DMS53 treated with DMSO at 0.1 percent for 48 hours (cell line): ENCODE measurements at regions not wholly inside any gene's neighbourhood (a gene's known extent, or its start where the extent isn't known, plus 50 kb on each side); places are given as distances from the start of the nearest gene placed in this dataset.

Experiments used
- DNase-seq: peaks from one replicate; lab custom pipeline; 2025; ENCODE audit not compliant: unreplicated experiment; lab: John Stamatoyannopoulos, UW

GRCh38 chr3:193754719-193755118 lies 161.7 kb downstream of the OPA1 start:
- no peak for DNase-seq

GRCh38 chr3:193756536-193756935 lies 163.5 kb downstream of the OPA1 start:
- no peak for DNase-seq

GRCh38 chr3:193757457-193757856 lies 164.4 kb downstream of the OPA1 start:
- DNase-seq, result no peak

GRCh38 chr3:193761969-193762368 lies 169.0 kb downstream of the OPA1 start:
- DNase-seq, result no peak

DNA sequence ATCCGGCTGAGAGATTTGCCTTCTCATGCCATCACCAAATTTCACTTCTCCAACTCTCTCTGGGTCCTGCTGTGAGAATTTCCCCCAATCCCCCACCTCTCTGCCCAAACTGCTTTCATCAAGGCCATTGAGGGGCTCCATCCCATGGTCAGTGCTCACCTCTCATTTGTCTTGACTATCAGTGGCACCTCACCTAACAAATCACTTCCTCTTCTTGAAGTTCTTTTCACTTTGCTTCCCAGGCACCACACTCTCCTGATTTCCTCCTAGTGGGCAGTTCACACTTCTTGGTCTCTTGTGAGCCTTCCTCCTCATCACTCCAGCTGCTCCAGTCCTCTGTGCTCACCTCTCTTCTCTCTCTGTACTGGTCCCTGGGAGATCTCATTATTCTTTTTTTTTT lies 169.6 kb downstream of the OPA1 start:
- DNase-seq, result no peak

- no peak for DNase-seq
These were observed 172.0 kb downstream of the OPA1 start for GRCh38 chr3:193764959-193765358.

GRCh38 chr3:193767353-193768069 lies 174.5 kb downstream of the OPA1 start:
- no peak for DNase-seq

- DNase-seq, result no peak
These were observed 175.0 kb downstream of the OPA1 start for GRCh38 chr3:193768070-193768394.

- DNase-seq, result no peak
These were observed 176.4 kb downstream of the OPA1 start for GRCh38 chr3:193769437-193769836.

DNA sequence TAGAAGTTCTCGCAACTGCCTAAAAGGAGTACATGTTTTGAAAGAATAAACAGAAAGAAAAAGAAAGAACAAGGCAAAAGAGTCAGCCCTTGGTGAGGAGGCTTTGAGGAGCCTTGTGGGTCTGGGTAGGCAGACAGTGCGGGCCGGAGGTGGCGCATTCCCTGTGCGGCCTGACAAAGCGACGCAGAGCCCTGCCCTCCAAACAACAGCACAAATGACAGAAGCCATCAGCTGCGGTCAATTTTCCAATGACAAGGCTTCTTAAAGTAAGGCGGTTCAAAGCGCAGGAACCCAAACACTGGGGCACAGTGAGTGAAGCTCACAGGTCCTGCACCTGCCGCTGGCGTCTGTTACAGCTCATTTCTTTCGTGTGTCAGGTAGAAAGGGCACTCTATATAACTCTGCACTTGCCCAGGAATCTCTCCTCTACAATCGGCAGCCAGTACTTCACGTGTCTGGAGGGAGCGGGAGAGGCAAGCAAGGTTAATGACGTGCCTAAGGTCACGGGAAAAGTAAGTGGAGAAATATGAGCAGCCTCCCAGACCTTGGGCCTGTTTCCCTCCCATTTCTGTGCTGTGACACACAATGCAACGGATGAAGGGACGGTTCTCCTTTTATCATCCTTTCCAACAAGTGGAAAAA lies 178.1 kb downstream of the OPA1 start:
- no peak for DNase-seq

DNA sequence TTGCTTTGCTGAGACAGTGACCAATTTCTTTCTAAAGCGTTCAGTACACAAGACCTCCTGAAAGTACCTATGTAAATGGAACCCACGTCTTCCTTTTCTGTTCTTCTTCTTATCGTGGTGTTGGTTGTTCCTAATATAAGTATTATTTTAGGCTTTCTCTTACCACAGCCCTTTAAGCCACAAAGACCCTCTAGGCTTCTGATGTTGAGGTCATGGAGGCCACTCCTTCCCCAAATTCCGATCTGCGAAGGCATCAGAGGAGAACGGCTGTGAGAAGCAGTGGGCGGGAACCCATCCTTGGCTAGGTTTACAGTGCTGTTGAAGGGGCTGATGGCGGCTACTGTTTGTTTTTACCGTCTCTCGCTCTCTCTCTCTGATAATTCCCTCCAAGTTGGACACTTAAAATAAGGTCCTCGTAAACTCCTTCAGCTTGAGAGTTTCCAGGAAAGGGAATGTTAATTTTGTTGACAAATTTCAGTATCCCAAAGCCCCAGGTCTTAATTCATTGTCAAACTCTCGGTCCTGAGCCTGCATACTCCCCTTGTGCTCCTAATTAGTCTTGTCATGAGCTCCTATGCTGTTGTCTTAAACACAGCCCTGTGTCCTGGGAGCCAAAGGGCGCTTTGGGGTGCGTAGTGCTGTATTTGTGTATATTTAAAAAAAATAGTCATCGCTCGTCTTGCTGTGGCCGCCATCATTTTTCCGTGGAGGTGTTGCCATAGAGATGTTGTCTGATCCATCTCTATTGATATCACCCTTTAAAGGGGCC lies 178.8 kb downstream of the OPA1 start:
- DNase-seq, result no peak

GRCh38 chr3:193772422-193772763 lies 179.4 kb downstream of the OPA1 start:
- no peak for DNase-seq

DNA sequence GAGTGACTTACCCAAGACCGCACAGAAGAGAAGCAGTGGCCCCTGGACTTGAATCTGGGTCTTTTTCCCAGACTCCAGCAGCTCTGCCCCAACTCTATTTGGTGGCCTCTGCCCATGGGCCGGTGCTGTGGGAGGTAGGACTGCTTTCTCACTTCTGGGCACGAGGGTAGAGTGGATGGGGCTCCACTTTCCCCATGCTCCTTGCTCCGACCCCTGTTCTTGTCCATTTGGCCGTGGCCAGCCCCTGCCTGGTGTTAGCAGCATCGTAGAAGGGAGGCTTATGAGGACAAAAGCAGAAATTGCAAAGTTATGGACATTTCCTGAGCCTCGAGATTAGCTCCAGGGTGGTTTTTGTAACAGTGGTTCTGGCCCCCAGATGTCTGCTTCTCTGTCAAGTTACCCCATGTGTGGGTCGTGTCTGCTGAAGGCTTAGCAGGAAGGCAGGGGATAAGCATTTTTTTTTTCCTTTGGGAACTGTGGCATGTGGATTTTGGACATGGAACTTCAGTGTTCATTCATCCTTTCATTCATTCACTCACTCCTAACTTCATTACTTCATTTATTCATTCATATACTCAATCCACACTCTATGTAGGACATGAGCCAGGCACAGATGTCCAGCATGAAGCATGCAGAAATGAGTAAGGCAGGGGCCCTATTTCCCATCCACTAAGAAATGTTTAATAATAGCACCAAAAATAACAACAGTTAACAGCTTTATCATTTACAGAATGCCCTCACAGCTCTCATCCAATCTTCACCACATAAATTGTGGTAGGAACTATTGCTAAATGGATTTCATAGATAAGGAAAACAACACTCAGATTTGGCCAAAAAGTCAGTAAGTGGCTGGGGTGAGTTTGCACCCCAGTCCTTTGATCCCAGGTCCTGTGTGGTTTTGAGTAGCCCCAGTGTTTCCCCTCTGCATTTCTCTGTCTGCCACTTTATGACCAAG lies 180.5 kb downstream of the OPA1 start:
- DNase-seq, result no peak

DNA sequence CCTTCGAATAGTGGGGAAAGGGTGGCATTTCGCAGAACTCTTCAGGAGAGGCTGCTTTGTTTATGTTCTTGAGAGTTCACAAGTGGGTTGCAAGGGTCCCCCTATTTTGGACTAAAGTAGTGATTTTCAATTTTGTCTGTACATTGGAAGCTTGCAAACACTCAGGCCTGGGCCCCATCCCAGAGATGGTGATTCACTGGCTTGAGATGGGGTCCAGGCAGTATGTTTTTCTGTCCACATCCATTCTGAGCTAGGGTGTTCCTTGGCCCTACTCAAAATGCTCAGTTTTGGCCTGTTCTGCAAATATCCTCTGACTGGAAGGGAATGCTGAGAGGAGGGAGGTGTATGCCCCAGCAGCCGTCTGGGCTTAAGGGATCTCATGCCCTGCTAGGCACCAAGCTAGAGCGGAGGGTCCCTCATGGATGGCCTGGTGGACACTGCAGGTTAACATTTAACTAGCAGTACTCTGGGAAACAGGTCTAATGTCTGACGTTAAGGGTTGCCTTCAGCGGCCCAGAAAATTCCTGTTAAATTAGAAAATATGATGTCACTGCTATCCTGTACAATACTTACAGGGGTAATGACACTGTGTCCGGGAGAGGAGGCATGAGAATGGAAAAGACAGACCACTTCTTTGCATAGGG lies 181.4 kb downstream of the OPA1 start:
- no peak for DNase-seq

DNA sequence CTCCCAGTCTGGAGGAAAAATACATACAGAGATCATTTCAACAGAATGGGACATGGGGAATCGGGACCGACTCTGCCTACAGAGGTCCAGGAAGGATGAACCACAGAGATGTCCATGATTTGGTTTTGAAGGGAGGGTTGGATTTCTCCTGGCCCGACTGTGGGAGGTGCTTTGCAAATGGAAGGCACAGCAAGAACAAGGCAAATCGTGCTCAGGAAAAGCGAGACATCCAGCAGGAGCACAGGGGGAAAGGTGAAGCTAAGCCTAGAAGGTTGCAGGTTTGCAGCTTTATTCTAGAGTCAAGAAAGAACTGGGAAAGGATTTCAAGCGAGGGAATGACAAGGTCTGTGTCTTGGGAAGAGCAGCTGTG lies 181.9 kb downstream of the OPA1 start:
- no peak for DNase-seq

DNA sequence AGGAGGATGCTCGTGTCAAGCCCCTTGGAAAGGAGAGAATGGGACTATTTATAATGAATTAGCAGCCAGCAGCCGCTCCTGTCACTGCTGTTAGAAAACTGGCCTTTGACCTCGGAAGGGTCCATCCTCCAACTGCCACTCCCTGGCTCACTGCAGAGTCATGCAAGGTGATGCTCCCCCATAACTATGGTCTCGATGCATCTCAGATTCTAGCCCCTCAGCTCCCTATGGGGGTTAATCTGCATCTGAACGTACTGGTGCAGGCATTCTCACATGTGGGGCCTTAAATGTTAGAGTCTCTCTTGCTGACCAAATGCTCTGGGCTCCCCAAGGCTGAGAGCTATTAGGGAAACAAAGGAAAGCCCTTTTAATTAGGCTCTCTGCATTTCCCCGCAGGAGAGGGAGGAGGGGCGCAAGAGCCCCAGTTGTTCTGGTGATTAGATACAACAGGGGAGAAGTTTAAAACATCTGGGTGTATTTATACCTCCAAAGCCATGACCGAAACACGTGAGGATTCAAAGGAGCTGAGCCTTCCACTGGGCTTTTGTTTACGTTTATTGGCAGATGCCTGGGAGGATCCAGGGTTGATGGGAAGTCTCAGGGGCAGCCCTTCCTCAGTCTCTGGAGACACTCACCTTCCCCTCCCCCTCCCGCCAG lies 182.5 kb downstream of the OPA1 start:
- DNase-seq, result no peak

- no peak for DNase-seq
These were observed 183.8 kb downstream of the OPA1 start for GRCh38 chr3:193776626-193777358.

GRCh38 chr3:193777524-193777923 lies 184.5 kb downstream of the OPA1 start:
- DNase-seq, result no peak

- DNase-seq, result no peak
These were observed 185.7 kb downstream of the OPA1 start for GRCh38 chr3:193778676-193779075.

GRCh38 chr3:193779933-193780332 lies 186.9 kb downstream of the OPA1 start:
- no peak for DNase-seq
